LNCAP (cell line): ENCODE measurements at regions not wholly inside any gene's neighbourhood (a gene's known extent, or its start where the extent isn't known, plus 50 kb on each side); places are given as distances from the start of the nearest gene placed in this dataset.

ENCODE experiments used
- CTCF ChIP-seq: fragments of 450-650 bp; IDR thresholded peaks from 2 replicates; pipeline ENCODE4 v1.5.1; 2017; ENCODE audit warnings: mild to moderate bottlenecking

- no peak for TF ChIP-seq CTCF
Observed at GRCh38 chr2:136306836-136307235, 188.9 kb upstream of the CXCR4 start.

- no peak for TF ChIP-seq CTCF
Observed at GRCh38 chr2:136305517-136306192, 187.7 kb upstream of the CXCR4 start.

- TF ChIP-seq CTCF, result no peak
Observed at GRCh38 chr2:136301006-136301405, 183.1 kb upstream of the CXCR4 start.

- no peak for TF ChIP-seq CTCF
Observed at GRCh38 chr2:136298631-136299030, 180.7 kb upstream of the CXCR4 start.

GRCh38 chr2:136297994-136298393 lies 180.0 kb upstream of the CXCR4 start:
- TF ChIP-seq CTCF, result no peak

- TF ChIP-seq CTCF, result no peak
Observed at GRCh38 chr2:136297312-136297711, 179.4 kb upstream of the CXCR4 start.

GRCh38 chr2:136295168-136295567 lies 177.2 kb upstream of the CXCR4 start:
- TF ChIP-seq CTCF, result no peak

- TF ChIP-seq CTCF, result no peak
Observed at GRCh38 chr2:136291871-136292270, 173.9 kb upstream of the CXCR4 start.
